Esophagus muscularis mucosa (tissue), 3 donors: ENCODE measurements at regions not wholly inside any gene's neighbourhood (a gene's known extent, or its start where the extent isn't known, plus 50 kb on each side); places are given as distances from the start of the nearest gene placed in this dataset.

Source experiments
- EP300 ChIP-seq: sonication (generic); formaldehyde crosslinking; IDR thresholded peaks from one replicate; pipeline ENCODE4 v1.6.1; 2017; ENCODE audit warnings: antibody characterized with exemption
- TF ChIP-seq, protein P1 (sequence below), 3 experiments: fragments of 200-600 bp in 2 of 3; fragments of 450-650 bp in 1 of 3; sonication (generic) in 2 of 3; IDR thresholded peaks; one replicate each; pipeline ENCODE4 v1.5.1; 2017 to 2019; ENCODE audit warnings: antibody characterized with exemption in 3 of 3, mild to moderate bottlenecking in 2 of 3, moderate library complexity in 1 of 3

DNA sequence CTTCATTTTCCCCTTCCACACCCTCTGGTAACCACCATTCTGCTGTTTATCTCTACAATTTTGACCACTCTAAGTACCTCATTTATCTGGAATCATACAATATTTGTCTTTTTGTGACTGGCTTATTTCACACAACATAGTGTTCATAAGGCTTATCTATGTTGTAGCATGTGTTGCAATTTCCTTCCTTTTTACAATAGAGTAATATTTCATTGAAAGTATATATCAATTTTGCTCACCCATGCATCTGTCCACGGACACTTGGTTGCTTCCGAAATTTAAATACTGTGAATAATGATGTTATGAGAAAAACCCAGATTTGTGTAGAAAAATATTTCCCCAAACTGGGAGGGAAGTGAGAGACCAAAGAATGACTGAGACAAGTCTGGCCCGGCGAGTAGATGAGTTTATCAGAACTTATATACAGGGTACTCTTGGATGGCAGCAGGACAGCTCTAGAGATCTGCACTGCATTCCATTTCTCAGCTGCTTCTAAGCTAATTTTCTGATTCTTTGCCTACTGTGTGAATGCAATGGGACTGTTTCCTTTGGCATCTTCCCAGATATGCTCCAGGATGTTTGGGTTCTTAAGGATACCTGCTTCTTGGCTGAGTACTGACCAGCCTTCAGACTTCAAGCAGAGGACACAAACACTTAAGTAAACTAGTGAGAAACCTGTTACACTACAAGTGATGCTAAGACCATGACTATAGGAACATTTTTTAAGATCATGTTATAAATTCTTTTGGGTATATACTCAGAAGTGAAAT is 834.0 kb upstream of the PCDH9 start:
- TF ChIP-seq, protein P1, sequence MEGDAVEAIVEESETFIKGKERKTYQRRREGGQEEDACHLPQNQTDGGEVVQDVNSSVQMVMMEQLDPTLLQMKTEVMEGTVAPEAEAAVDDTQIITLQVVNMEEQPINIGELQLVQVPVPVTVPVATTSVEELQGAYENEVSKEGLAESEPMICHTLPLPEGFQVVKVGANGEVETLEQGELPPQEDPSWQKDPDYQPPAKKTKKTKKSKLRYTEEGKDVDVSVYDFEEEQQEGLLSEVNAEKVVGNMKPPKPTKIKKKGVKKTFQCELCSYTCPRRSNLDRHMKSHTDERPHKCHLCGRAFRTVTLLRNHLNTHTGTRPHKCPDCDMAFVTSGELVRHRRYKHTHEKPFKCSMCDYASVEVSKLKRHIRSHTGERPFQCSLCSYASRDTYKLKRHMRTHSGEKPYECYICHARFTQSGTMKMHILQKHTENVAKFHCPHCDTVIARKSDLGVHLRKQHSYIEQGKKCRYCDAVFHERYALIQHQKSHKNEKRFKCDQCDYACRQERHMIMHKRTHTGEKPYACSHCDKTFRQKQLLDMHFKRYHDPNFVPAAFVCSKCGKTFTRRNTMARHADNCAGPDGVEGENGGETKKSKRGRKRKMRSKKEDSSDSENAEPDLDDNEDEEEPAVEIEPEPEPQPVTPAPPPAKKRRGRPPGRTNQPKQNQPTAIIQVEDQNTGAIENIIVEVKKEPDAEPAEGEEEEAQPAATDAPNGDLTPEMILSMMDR (IDR thresholded peaks at IDR 0.05), result no peak
- TF ChIP-seq EP300, result no peak
